Activated naive CD4-positive, alpha-beta T cell (primary cell): ENCODE measurements at regions not wholly inside any gene's neighbourhood (a gene's known extent, or its start where the extent isn't known, plus 50 kb on each side); places are given as distances from the start of the nearest gene placed in this dataset.
"Not testable (repeated sequence)": the region's sequence is repeated elsewhere in the genome, so short reads cannot be mapped to it uniquely, and the experiment has no call there.

Experiments
- DNase-seq, 4 experiments: peaks; one replicate each; lab custom pipeline; 2025; lab: John Stamatoyannopoulos, UW

DNA sequence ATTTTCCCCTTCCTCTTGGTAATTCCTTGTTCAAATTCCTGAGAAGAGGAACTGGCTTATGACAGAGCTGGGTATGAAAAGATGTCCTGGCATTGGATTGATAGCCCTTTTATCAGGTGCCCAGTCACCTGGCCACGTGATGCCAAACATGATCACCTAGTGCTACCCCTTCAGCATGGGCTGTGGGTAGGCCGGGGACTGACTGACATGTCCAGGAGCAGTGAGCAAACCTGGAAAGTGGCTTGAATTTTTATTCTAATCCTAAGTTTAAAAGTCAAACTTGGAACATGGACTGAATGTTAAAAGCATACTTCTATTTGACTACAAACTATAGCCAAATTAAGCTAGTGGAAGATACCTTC is 99.7 kb upstream of the CXCL13 start:
- DNase-seq: no peak

DNA sequence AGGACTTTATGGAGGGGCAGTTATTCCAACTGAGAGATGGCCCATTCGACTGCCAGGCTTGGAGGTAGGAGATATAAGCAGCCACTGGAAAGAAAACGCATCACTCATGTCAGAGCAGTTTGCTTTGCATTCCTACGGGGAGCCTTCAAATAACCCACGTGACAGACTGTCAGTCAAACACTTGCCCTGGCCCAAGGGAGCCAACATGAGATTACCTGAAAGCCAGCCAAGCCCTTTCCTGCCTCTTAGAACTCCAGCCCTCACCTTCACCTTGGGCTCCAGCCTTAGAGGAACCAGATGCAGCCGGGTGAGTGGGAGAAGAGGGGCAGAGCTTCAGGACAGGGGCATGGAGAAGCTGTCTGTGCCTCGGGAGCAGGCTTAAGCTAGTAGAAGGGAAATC is 95.3 kb upstream of the CXCL13 start:
- no peak for DNase-seq

- DNase-seq: no peak
Measured at GRCh38 chr4:77525538-77525937, 80.1 kb upstream of the CXCL13 start.

GRCh38 chr4:77527900-77528299 is 77.7 kb upstream of the CXCL13 start:
- DNase-seq: not testable (repeated sequence)

- no peak for DNase-seq
Measured at GRCh38 chr4:77538144-77538543, 67.5 kb upstream of the CXCL13 start.

- DNase-seq: no peak
Measured at GRCh38 chr4:77538574-77539157, 67.0 kb upstream of the CXCL13 start.
